ENCODE measurements at regions not wholly inside any gene's neighbourhood (a gene's known extent, or its start where the extent isn't known, plus 50 kb on each side); places are given as distances from the start of the nearest gene placed in this dataset.
"Not testable (repeated sequence)": the region's sequence is repeated elsewhere in the genome, so short reads cannot be mapped to it uniquely, and the experiment has no call there.

DNA sequence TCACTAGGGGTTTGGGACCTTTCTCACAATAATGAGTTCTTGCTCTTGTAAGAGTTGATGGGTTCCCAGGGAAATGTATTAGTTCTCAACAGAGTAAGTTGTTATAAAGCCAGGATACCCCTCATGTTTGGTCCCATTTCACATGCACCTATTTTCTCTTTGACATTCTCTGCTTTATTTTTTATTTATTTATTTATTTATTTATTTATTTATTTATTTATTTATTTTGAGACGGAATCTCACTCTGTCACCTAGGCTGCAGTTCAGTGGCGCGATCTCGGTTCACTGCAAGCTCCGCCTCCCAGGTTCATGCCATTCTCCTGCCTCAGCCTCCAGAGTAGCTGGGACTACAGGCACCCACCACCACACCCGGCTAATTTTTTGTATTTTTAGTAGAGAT, 52.2 kb downstream of the ACTRT1 start:
- H2AFZ ChIP-seq (ENCODE audit: control insufficient read depth, low read depth, low read length); CTCF ChIA-PET; H4K20me1 ChIP-seq (ENCODE audit: control insufficient read depth, insufficient read depth); H3K4me3 ChIP-seq; H3K27ac ChIP-seq (ENCODE audit: control insufficient read depth, insufficient read depth); H3K4me2 ChIP-seq (ENCODE audit: control insufficient read depth, insufficient read depth); H3K4me1 ChIP-seq (ENCODE audit: control insufficient read depth, insufficient read depth, low read length); intact Hi-C loops (cut with micrococcal nuclease; ENCODE audit: unreplicated experiment); H3K9me3 ChIP-seq (replicated peaks; ENCODE audit: control insufficient read depth, insufficient read depth, low read length); RAD21 ChIA-PET (ENCODE audit: unreplicated experiment); POLR2A ChIA-PET; in situ Hi-C loops (cut with MboI); ATAC-seq; DNase-seq (ENCODE audit: low read depth, low spot score); FAIRE-seq; H3K27me3 ChIP-seq (replicated peaks in 1 of 2; ENCODE audit: control insufficient read depth in 2 of 2, insufficient read depth in 2 of 2, low read length in 1 of 2); H3K9ac ChIP-seq (ENCODE audit: control insufficient read depth, insufficient read depth, low read length); H3K79me2 ChIP-seq (ENCODE audit: control insufficient read depth, insufficient read depth, low read length); SMC1A ChIA-PET (ENCODE audit: uncharacterized antibody, unreplicated experiment); BruUV-seq (replicated peaks); H3K36me3 ChIP-seq (ENCODE audit: control insufficient read depth in 2 of 2, insufficient read depth in 2 of 2, low read length in 1 of 2): not testable (repeated sequence)
- whole genome bisulfite sequencing (ENCODE audit: insufficient coverage, insufficient replicate concordance, low lambda C conversion rate, missing lambda C conversion rate) = 52% methylated on average over 6 of the region's 6 CpGs

DNA sequence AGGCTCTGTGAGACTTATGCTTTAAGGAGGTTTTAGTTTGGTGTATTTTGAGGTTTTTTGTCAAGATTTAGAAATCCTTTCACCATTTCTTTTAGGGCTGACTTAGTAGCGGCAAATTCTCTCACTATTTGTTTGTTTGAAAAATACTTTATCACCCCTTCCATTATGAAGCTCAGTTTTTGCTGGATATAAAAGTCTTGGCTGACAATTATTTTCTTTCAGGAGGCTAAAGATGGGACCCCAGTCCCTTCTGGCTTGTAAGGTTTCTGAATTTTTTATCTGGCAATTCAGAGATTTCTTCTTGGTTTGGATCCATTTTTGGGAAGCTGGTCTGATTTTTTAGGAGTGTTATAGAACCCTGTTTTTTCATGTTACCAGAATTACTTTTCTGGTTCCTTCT, 88.5 kb downstream of the ACTRT1 start:
- H3K79me2 ChIP-seq (ENCODE audit: control insufficient read depth, insufficient read depth, low read length) = no peaks in the 10 kb centered on the region
- SMC1A ChIA-PET (ENCODE audit: uncharacterized antibody, unreplicated experiment) = no interaction called here
- no peaks in the 10 kb centered on the region for H4K20me1 ChIP-seq (ENCODE audit: control insufficient read depth, insufficient read depth)
- no peak overlapping the region for H2AFZ ChIP-seq (ENCODE audit: control insufficient read depth, low read depth, low read length)
- no peak overlapping the region for H3K4me3 ChIP-seq
- TF ChIP-seq DPF2 (IDR thresholded peaks at IDR 0.05) (no peak), CHD1 (IDR thresholded peaks at IDR 0.05; ENCODE audit: low read depth, low read length) (no peak), WRNIP1 (IDR thresholded peaks at IDR 0.05; ENCODE audit: borderline replicate concordance, low read depth, low read length) (no peak), TAF1 (IDR thresholded peaks at IDR 0.05; ENCODE audit: borderline replicate concordance, low read depth, low read length) (no peak), BCL11A (IDR thresholded peaks at IDR 0.05; ENCODE audit: low read depth, low read length) (no peak), NFYB (IDR thresholded peaks at IDR 0.05; ENCODE audit: insufficient read depth, low read depth, low read length) (no peak), ZNF24 (IDR thresholded peaks at IDR 0.05) (no peak), MEF2B (IDR thresholded peaks at IDR 0.05; ENCODE audit: partially characterized antibody, poor library complexity, severe bottlenecking) (no peak), NR2C1 (IDR thresholded peaks at IDR 0.05) (no peak), NR2F1 (conservative IDR thresholded peaks at IDR 0.05) (no peak)
- TF ChIP-seq, protein P1, sequence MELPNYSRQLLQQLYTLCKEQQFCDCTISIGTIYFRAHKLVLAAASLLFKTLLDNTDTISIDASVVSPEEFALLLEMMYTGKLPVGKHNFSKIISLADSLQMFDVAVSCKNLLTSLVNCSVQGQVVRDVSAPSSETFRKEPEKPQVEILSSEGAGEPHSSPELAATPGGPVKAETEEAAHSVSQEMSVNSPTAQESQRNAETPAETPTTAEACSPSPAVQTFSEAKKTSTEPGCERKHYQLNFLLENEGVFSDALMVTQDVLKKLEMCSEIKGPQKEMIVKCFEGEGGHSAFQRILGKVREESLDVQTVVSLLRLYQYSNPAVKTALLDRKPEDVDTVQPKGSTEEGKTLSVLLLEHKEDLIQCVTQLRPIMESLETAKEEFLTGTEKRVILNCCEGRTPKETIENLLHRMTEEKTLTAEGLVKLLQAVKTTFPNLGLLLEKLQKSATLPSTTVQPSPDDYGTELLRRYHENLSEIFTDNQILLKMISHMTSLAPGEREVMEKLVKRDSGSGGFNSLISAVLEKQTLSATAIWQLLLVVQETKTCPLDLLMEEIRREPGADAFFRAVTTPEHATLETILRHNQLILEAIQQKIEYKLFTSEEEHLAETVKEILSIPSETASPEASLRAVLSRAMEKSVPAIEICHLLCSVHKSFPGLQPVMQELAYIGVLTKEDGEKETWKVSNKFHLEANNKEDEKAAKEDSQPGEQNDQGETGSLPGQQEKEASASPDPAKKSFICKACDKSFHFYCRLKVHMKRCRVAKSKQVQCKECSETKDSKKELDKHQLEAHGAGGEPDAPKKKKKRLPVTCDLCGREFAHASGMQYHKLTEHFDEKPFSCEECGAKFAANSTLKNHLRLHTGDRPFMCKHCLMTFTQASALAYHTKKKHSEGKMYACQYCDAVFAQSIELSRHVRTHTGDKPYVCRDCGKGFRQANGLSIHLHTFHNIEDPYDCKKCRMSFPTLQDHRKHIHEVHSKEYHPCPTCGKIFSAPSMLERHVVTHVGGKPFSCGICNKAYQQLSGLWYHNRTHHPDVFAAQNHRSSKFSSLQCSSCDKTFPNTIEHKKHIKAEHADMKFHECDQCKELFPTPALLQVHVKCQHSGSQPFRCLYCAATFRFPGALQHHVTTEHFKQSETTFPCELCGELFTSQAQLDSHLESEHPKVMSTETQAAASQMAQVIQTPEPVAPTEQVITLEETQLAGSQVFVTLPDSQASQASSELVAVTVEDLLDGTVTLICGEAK (IDR thresholded peaks at IDR 0.05; ENCODE audit: borderline replicate concordance) = no peak
- TF ChIP-seq, protein P2, sequence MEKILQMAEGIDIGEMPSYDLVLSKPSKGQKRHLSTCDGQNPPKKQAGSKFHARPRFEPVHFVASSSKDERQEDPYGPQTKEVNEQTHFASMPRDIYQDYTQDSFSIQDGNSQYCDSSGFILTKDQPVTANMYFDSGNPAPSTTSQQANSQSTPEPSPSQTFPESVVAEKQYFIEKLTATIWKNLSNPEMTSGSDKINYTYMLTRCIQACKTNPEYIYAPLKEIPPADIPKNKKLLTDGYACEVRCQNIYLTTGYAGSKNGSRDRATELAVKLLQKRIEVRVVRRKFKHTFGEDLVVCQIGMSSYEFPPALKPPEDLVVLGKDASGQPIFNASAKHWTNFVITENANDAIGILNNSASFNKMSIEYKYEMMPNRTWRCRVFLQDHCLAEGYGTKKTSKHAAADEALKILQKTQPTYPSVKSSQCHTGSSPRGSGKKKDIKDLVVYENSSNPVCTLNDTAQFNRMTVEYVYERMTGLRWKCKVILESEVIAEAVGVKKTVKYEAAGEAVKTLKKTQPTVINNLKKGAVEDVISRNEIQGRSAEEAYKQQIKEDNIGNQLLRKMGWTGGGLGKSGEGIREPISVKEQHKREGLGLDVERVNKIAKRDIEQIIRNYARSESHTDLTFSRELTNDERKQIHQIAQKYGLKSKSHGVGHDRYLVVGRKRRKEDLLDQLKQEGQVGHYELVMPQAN (conservative IDR thresholded peaks at IDR 0.05) = no peak
- in situ Hi-C loops (cut with MboI) (no loop called here), intact Hi-C loops (cut with micrococcal nuclease; ENCODE audit: unreplicated experiment) (no loop called here)
- ATAC-seq = no peak
- POLR2A ChIA-PET = no interaction called here
- RAD21 ChIA-PET (ENCODE audit: unreplicated experiment) = no interaction called here
- no TSS peak for BruUV-seq (replicated peaks)
- FAIRE-seq = no peak
- H3K9ac ChIP-seq (ENCODE audit: control insufficient read depth, insufficient read depth, low read length) = no peak overlapping the region
- no peak overlapping the region for H3K4me2 ChIP-seq (ENCODE audit: control insufficient read depth, insufficient read depth)
- H3K4me1 ChIP-seq (ENCODE audit: control insufficient read depth, insufficient read depth, low read length) = no peaks in the 10 kb centered on the region
- no peaks in the 10 kb centered on the region for H3K9me3 ChIP-seq (replicated peaks; ENCODE audit: control insufficient read depth, insufficient read depth, low read length)
- no peaks in the 10 kb centered on the region for H3K36me3 ChIP-seq (ENCODE audit: control insufficient read depth in 2 of 2, insufficient read depth in 2 of 2, low read length in 1 of 2)
- no peaks in the 10 kb centered on the region for H3K27me3 ChIP-seq (replicated peaks in 1 of 2; ENCODE audit: control insufficient read depth in 2 of 2, insufficient read depth in 2 of 2, low read length in 1 of 2)
- CTCF ChIA-PET = no interaction called here
- 25% methylated on average over 1 of the region's 1 CpG for WGBS (ENCODE audit: insufficient coverage, insufficient replicate concordance, low lambda C conversion rate, missing lambda C conversion rate)
- DNase-seq (ENCODE audit: low read depth, low spot score) = no peak
- no peak overlapping the region for H3K27ac ChIP-seq (ENCODE audit: control insufficient read depth, insufficient read depth)

All from GM12878 (cell line).